ENCODE measurements at regions not wholly inside any gene's neighbourhood (a gene's known extent, or its start where the extent isn't known, plus 50 kb on each side); places are given as distances from the start of the nearest gene placed in this dataset.

DNA sequence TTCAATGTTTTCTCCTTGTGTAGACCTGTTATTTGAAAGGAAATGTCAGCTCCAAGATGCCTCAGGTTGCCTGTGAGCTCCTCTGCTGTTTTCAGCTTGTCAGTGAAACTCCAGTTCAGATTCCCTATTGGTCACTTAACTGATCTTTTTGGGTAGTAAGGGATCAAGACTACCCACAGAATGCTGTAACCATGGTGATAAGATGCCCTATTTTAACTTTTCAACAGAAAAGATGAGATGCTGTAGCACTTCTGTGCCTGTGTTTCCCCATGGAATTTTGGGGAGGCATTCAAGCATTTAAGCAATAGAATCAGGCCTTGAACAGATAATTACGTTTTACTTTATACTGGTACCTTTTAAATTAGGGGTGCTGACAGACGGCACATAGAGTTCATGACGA is 106.6 kb upstream of the H2AZ1 start:
- TF ChIP-seq, protein P1, sequence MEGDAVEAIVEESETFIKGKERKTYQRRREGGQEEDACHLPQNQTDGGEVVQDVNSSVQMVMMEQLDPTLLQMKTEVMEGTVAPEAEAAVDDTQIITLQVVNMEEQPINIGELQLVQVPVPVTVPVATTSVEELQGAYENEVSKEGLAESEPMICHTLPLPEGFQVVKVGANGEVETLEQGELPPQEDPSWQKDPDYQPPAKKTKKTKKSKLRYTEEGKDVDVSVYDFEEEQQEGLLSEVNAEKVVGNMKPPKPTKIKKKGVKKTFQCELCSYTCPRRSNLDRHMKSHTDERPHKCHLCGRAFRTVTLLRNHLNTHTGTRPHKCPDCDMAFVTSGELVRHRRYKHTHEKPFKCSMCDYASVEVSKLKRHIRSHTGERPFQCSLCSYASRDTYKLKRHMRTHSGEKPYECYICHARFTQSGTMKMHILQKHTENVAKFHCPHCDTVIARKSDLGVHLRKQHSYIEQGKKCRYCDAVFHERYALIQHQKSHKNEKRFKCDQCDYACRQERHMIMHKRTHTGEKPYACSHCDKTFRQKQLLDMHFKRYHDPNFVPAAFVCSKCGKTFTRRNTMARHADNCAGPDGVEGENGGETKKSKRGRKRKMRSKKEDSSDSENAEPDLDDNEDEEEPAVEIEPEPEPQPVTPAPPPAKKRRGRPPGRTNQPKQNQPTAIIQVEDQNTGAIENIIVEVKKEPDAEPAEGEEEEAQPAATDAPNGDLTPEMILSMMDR (IDR thresholded peaks at IDR 0.05) = no peak

DNA sequence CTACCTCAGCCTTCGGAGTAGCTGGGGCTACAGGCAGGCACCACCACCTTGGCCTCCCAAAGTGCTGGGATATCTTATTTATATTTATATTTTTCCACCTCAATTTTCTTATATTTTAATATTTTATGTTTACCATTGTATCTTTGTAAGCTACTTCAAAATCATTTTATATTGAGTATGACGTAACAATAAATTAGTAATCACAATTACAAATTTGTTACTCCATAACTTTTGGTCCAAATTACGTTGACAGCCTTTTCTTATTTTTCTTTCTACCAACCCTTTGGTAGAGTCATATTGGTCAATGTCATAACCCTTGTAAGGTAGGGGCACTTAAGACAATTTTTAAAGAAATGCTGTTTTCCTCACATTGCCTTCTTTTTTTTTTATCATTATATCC is 104.0 kb upstream of the H2AZ1 start:
- TF ChIP-seq, protein P1 (IDR thresholded peaks at IDR 0.05) = no peak

DNA sequence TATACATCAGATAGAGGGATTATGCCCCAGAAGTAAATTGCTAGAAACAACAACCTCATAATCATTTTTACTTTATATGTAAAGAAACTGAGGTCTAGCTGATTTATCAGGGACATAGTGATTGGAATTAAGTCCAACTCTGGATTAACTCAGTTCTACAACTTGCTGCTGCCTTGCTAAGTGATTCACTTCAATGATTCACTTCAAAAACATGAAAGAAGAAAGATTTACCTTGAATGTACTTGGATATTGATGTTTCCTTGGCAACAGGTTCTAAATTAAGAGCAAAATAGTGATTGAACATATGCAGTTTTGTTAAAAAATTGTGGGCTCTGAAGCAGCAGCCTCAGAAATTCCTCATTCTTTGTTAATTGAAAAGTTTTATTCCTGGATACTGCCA is 99.8 kb upstream of the H2AZ1 start:
- TF ChIP-seq, protein P1 (IDR thresholded peaks at IDR 0.05) = no peak

DNA sequence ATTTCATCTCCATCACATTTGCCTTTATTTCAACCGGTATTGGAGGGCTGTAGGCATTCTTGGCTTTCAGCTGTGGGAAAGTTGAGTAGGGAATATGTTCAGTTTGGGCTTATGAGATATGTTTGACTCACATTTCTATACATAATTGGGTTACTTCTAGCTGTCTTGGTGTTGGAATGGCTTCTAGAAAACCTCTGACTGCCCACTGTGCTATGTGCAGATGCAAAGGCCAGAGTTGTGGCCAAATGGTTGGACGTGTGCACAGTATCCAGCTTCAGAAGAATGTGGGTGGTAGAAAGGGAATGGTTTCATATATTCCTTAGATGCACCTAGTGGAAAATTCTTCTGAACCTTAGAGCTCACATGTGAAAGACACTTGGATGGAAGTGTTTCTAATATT is 92.6 kb upstream of the H2AZ1 start:
- TF ChIP-seq, protein P1 (IDR thresholded peaks at IDR 0.05) = no peak

DNA sequence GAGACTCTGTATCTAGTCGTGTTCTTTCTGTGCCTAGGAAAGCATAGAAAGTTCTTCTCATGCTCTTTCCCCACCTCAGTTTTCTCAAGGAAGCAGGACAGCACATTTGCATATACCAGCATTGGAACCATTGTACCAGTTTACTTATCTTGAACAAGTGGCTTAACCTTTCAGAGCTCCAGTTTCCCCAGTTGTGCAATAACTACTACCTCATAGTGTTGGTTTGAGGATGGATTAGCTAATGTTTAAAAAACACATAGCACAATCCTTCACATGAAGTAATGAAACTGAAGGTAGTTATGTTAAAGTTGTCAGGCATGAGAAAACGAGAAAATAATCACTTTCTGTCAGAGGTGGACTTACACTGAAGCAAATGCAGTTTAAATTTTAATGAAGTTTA is 92.2 kb upstream of the H2AZ1 start:
- TF ChIP-seq, protein P1 (IDR thresholded peaks at IDR 0.05) = no peak

DNA sequence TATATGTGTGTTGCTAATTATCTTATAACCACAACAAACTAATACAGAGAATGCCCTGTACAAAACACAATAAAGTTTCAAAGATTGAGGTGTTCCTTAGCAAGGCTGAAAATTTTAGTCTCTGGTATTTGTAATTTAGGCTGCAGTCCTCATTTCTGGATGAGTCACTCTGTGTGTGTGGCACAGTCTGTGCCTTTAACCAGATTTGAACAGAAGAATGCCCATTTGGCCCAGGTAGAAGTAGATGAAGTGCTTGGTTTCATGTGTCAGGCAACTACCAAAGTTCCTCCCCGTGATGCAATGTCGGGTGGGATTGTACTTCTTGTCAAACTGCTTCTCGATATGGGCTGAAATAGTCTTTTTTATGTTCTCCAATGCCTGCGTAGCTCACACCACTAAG is 91.6 kb upstream of the H2AZ1 start:
- TF ChIP-seq, protein P1 (IDR thresholded peaks at IDR 0.05) = no peak

DNA sequence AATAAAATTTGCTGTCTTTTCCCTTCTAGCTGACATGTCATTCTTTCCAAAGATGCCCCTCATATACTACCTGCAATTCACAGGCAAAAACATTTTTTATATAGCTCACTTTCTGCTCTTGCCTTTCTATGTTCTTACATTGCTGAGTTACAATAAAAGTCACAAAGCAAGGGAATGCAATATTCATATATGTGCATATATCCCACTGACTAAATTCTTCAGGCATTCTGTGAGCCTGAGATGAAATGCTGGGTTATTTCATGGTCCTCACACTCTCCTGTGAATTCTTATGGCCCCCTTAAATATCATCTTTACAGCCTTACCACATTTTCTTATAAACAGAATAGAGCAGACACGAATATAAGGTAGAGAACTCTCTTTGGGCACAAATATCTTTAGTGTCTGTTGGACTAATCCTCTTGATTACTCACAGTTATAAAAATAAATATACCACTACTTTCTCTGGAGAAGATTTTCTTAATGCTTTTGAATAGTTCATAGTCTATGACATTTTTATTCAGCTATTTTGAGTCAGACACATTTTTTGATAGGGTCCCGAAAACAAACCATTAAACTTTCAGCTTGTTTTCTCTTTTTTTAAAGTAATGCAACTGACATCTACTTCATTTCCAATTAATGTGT is 84.1 kb upstream of the H2AZ1 start:
- TF ChIP-seq, protein P1 (IDR thresholded peaks at IDR 0.05) = no peak

DNA sequence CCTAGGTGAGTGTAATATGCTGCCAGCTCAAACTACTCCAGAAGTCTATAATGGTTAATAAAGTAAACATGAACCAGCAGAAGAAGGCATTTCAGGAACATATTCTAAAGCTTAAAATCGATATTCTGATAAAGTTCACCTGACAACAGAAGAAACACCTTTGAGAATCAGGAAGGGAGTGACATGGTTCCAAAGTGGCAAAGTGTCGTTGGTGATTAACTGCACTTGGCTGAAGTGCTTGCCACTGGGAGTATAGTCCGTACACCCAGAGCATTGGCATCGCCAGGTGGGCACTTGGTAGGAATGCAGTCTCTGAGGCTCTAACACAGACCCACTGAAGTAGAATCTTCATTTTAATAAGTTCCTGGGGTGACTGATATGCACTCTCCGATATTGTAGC is 76.0 kb upstream of the H2AZ1 start:
- TF ChIP-seq, protein P1 (IDR thresholded peaks at IDR 0.05) = no peak
